Heart left ventricle (tissue), 16 donors: ENCODE measurements at regions not wholly inside any gene's neighbourhood (a gene's known extent, or its start where the extent isn't known, plus 50 kb on each side); places are given as distances from the start of the nearest gene placed in this dataset.

Experiments
- ATAC-seq, 4 donors: fragments of 200-7000 bp; cut with Tn5 transposase; one replicate each; pipeline ENCODE4 v1.9.1; 2020 to 2022; ENCODE audit warnings: moderate library complexity in 4 of 4, mild to moderate bottlenecking in 3 of 4, moderate number of reproducible peaks in 1 of 4
- DNase-seq, 5 donors: peaks; one replicate each; pipeline ENCODE4 v3.0.0-alpha.2; 2020
- H3K27ac ChIP-seq, 12 donors: fragments of 200-600 bp; sonication (generic) in 4 of 12; one replicate each; pipeline versions ENCODE4 v1.5.0 to v1.8.0; 2016 to 2022; ENCODE audit warnings: mild to moderate bottlenecking in 2 of 12
- H3K27me3 ChIP-seq, 9 donors: fragments of 200-600 bp; sonication (generic) in 2 of 9; one replicate each; pipeline versions ENCODE4 v1.5.1 to v1.8.0; 2016 to 2022; ENCODE audit warnings: mild to moderate bottlenecking in 3 of 9
- H3K36me3 ChIP-seq, 9 donors: fragments of 200-600 bp; sonication (generic) in 2 of 9; one replicate each; pipeline versions ENCODE4 v1.5.0 to v1.8.0; 2018 to 2022; ENCODE audit warnings: mild to moderate bottlenecking in 2 of 9
- H3K4me1 ChIP-seq, 12 donors: fragments of 200-600 bp; sonication (generic) in 4 of 12; one replicate each; pipeline versions ENCODE4 v1.5.0 to v1.8.0; 2016 to 2022; ENCODE audit warnings: mild to moderate bottlenecking in 3 of 12
- H3K4me3 ChIP-seq, 12 donors: fragments of 200-600 bp; sonication (generic) in 4 of 12; one replicate each; pipeline versions ENCODE4 v1.5.0 to v1.8.0; 2017 to 2022; ENCODE audit warnings: mild to moderate bottlenecking in 9 of 12, moderate library complexity in 4 of 12
- H3K9me3 ChIP-seq, 12 donors: fragments of 200-600 bp; sonication (generic) in 4 of 12; one replicate each; pipeline versions ENCODE4 v1.5.0 to v1.8.0; 2016 to 2022; ENCODE audit warnings: mild to moderate bottlenecking in 1 of 12
- CTCF ChIP-seq, 12 donors: fragments of 200-600 bp; sonication (generic) in 4 of 12; IDR thresholded peaks; one replicate each; pipeline versions ENCODE4 v1.5.0 to v1.8.0; 2018 to 2022; ENCODE audit warnings: antibody characterized with exemption in 12 of 12, mild to moderate bottlenecking in 5 of 12
- POLR2A ChIP-seq, 2 donors: fragments of 450-650 bp; IDR thresholded peaks; one replicate each; pipeline ENCODE4 v1.6.1; 2017; ENCODE audit warnings: antibody characterized with exemption in 2 of 2, mild to moderate bottlenecking in 2 of 2, moderate library complexity in 2 of 2
- WGBS, 4 donors: extraction: QIAGEN DNeasy Blood & Tissue Kit in 2 of 4; methylation state at CpG; one replicate each; pipeline versions ENCODE4 v1.1.5 to v1.1.7; 2013 to 2018; 5-methylcytosine and 5-hydroxymethylcytosine counted together
- intact Hi-C, 10 donors: fragments of 100-400 bp; cut with DNase I; formaldehyde crosslinking; loops; one replicate each; pipeline versions ENCODE4 v1.11.1 to v1.14.2; 2022
- donor health status: ischemic (EF 13 %, LVEDD 7.1; RV severe dilation, severe dysfunction).
- donor health status: healthy with polysubstance abuse.
- donor health status: DM: no; HTN: yes; CAD: no.
- donor health status: DM: no; HTN: no; CAD: no.
- donor health status: ischemic (EF 25% LVEDD 6.9; RV normal size, moderate dysfunction).
- donor health status: ischemic (EF 25% LVEDD 5.7; RV mildly dilated, moderate dysfunction).
- donor health status: healthy.
- donor health status: DM: yes; HTN: yes; CAD: no.
- donor health status: ischemic (EF 35%, LVEDD 5.7; RV mildly dilated, moderate dysfunction).
- donor health status: nonischemic (EF 11% LVEDD 7.7; RV severe dilation, severe dysfunction).
- donor health status: DM: yes; HTN: yes; CAD: no.
- donor health status: PGD.
- donor health status: ischemic (EF 29% LVEDD 5.4; RV normal size, mild dysfunction).
- donor health status: nonischemic (EF 23%, LVEDD 6.1; RV moderate dilation, normal function).

- no peak for ATAC-seq
- intact Hi-C loops: no loop called here
- WGBS, 4 donors: 88 to 93% (median 89%) methylated on average over 5 of the region's 5 CpGs
Observed at GRCh38 chr4:54818481-54818880, 160.7 kb downstream of the KIT start.

GRCh38 chr4:54813674-54814073 lies 155.9 kb downstream of the KIT start:
- TF ChIP-seq POLR2A (IDR thresholded peaks at IDR 0.05) (no peak), CTCF (IDR thresholded peaks at IDR 0.05) (no peak)

More at GRCh38 chr4:54818481-54818880, 160.7 kb downstream of the KIT start:
- no peak overlapping the region for H3K4me3 ChIP-seq
- TF ChIP-seq POLR2A (IDR thresholded peaks at IDR 0.05): no peak
- no peak for TF ChIP-seq CTCF (IDR thresholded peaks at IDR 0.05)
- H3K36me3 ChIP-seq: no peaks in the 10 kb centered on the region
- H3K4me1 ChIP-seq: no peaks in the 10 kb centered on the region
- no peak overlapping the region for H3K27ac ChIP-seq
- H3K9me3 ChIP-seq: peaks cover 0 to 10% (median 0%) of the 10 kb centered on the region in 12 donors
- no peak for DNase-seq
- no peaks in the 10 kb centered on the region for H3K27me3 ChIP-seq

GRCh38 chr4:54806351-54806750 lies 148.6 kb downstream of the KIT start:
- Histone ChIP-seq H3K9me3 (peaks cover 0 to 12% (median 4%) of the 10 kb centered on the region in 12 donors), H3K27ac (no peak overlapping the region), H3K4me3 (no peak overlapping the region), H3K36me3 (no peaks in the 10 kb centered on the region), H3K27me3 (no peaks in the 10 kb centered on the region), H3K4me1 (peaks cover 0 to 8% (median 0%) of the 10 kb centered on the region in 12 donors)
- ATAC-seq: no peak
- TF ChIP-seq CTCF (IDR thresholded peaks at IDR 0.05) (no peak), POLR2A (IDR thresholded peaks at IDR 0.05) (no peak)
- no peak for DNase-seq
- intact Hi-C loops: no loop called here

More at GRCh38 chr4:54813674-54814073, 155.9 kb downstream of the KIT start:
- no peak for ATAC-seq
- H3K27ac ChIP-seq: no peak overlapping the region
- intact Hi-C loops: no loop called here
- no peak for DNase-seq
- H3K9me3 ChIP-seq: peaks cover 0 to 20% (median 0%) of the 10 kb centered on the region in 12 donors
- H3K4me1 ChIP-seq: no peaks in the 10 kb centered on the region
- H3K4me3 ChIP-seq: no peak overlapping the region
- no peaks in the 10 kb centered on the region for H3K36me3 ChIP-seq
- H3K27me3 ChIP-seq: no peaks in the 10 kb centered on the region
- 84 to 91% (median 86%) methylated on average over 7 of the region's 7 CpGs for WGBS, 4 donors

- no peak overlapping the region for H3K4me3 ChIP-seq
- no peak for DNase-seq
- 78 to 92% (median 84%) methylated on average over 2 of the region's 2 CpGs for WGBS, 4 donors
- H3K9me3 ChIP-seq: peaks cover 0 to 10% (median 2%) of the 10 kb centered on the region in 12 donors
- H3K4me1 ChIP-seq: peaks cover 0 to 14% (median 0%) of the 10 kb centered on the region in 12 donors
- H3K27ac ChIP-seq: no peak overlapping the region
- ATAC-seq: no peak
- intact Hi-C loops: no loop called here
- H3K36me3 ChIP-seq: no peaks in the 10 kb centered on the region
- H3K27me3 ChIP-seq: no peaks in the 10 kb centered on the region
- TF ChIP-seq POLR2A (IDR thresholded peaks at IDR 0.05): no peak
- no peak for TF ChIP-seq CTCF (IDR thresholded peaks at IDR 0.05)
Observed at GRCh38 chr4:54802336-54802735, 144.6 kb downstream of the KIT start.
